ENCODE measurements at regions not wholly inside any gene's neighbourhood (a gene's known extent, or its start where the extent isn't known, plus 50 kb on each side); places are given as distances from the start of the nearest gene placed in this dataset.
"Not testable (repeated sequence)": the region's sequence is repeated elsewhere in the genome, so short reads cannot be mapped to it uniquely, and the experiment has no call there.

DNA sequence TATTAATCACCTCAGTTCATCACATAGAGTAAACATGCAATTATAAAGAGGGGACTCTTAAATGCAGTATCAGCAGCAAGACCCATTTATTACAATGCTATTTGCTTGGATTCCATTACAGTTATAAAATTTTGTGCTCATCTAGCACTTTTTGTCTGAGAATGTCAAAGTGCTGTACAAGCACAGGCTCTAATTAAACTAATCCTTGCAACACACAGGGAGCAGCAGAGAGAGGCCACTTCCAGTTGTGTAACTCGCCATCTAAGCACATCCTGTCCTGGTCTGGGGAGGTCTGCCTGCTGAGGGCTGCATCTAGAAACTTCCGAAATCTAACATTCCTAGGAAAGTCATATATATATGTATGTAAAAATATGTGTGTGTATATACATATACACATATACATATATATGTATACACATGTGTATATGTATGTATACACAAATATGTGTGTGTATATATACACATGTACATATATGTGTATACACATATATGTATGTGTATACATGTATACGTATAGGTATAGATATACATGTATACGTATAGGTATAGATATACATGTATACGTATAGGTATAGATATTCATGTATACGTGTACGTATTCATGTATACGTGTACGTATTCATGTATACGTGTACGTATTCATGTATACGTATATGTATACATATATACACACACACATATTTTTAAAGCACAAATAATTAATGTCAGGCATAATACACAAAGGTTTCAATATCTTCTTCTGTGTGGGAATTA lies 136.4 kb upstream of the JARID2 start:
- Histone ChIP-seq H3K36me3 (no peaks in the 10 kb centered on the region), H3K4me3 (no peak overlapping the region), H3K27me3 (no peaks in the 10 kb centered on the region), H3K4me1 (no peaks in the 10 kb centered on the region), H3K27ac (no peak overlapping the region), H3K9me3 (peaks cover 0 to 9% of the 10 kb centered on the region in 2 donors)
- DNase-seq (ENCODE audit: low spot score) = no peak
- TF ChIP-seq, protein P1, sequence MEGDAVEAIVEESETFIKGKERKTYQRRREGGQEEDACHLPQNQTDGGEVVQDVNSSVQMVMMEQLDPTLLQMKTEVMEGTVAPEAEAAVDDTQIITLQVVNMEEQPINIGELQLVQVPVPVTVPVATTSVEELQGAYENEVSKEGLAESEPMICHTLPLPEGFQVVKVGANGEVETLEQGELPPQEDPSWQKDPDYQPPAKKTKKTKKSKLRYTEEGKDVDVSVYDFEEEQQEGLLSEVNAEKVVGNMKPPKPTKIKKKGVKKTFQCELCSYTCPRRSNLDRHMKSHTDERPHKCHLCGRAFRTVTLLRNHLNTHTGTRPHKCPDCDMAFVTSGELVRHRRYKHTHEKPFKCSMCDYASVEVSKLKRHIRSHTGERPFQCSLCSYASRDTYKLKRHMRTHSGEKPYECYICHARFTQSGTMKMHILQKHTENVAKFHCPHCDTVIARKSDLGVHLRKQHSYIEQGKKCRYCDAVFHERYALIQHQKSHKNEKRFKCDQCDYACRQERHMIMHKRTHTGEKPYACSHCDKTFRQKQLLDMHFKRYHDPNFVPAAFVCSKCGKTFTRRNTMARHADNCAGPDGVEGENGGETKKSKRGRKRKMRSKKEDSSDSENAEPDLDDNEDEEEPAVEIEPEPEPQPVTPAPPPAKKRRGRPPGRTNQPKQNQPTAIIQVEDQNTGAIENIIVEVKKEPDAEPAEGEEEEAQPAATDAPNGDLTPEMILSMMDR (IDR thresholded peaks at IDR 0.05) = no peak

DNA sequence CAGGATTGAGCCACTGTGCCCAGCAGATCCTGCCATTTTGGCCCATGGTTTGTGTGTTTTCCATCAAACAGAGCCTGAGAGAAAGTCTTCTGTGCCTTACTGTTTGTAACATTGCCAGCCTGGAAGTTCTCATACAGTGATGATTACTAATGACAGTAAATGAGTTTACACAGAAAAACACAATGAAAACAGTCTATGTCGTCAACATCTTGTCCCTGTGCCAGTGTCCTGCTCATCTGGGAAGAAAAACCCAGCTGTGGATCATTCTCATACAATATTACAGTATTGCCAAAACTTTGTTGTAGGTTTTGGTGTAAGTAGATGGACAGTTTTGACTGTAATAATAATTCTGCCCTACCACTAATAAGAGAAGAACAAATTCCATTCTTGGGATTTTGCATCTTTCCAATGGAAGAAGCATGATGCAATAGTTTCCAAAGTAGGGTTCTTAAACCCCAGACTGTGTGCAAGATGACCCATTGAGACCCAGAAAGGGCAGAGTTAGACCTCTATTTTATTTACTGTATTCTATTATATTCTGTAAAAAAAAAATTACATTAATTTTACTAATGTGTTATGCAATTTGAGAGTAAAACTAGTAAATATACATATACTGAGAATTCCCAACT lies 135.0 kb upstream of the JARID2 start:
- TF ChIP-seq, protein P1 (IDR thresholded peaks at IDR 0.05) = no peak
- H3K27ac ChIP-seq = no peak overlapping the region
- H3K27me3 ChIP-seq = no peaks in the 10 kb centered on the region
- H3K36me3 ChIP-seq = no peaks in the 10 kb centered on the region
- DNase-seq (ENCODE audit: low spot score) = no peak
- H3K4me1 ChIP-seq = no peaks in the 10 kb centered on the region
- peaks cover 0 to 5% of the 10 kb centered on the region in 2 donors for H3K9me3 ChIP-seq
- no peak overlapping the region for H3K4me3 ChIP-seq

DNA sequence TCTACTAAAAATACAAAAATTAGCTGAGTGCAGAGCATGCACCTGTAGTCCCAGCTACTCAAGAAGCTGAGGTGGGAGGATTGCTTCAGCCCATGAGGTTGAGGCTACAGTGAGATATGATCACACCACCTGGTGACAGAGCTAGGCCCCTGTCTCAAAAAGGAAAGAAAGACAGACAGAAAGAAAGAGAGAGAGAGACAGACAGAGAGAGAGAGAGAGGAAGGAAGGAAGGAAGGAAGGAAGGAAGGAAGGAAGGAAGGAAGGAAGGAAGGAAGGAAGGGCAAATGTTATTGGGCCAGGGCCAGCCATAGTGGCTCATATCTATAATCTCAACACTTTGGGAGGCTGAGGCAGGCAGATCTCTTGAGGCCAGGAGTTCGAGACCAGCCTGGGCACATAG lies 134.3 kb upstream of the JARID2 start:
- not testable (repeated sequence) for H3K4me1 ChIP-seq; H3K36me3 ChIP-seq; H3K4me3 ChIP-seq; H3K9me3 ChIP-seq; H3K27me3 ChIP-seq; DNase-seq (ENCODE audit: low spot score); H3K27ac ChIP-seq

DNA sequence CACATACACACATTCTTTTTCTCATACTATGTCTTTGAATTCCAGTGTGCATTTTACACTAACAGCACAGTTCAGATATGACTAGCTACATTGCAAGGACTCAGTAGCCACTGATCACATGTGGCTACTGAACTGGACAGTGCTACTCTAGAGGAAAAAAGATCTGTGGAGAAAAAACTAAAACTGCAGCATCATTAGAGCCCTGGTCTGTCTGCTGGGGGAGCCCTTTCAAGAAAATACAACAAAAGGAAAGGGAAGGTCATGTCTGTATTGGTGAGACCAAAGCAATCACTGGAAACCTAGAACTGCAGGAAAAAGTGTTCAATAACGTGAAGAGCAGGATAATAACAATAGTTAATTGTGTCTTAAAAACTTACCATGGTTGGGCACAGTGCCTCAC lies 132.3 kb upstream of the JARID2 start:
- DNase-seq (ENCODE audit: low spot score) = no peak
- H3K4me3 ChIP-seq = no peak overlapping the region

DNA sequence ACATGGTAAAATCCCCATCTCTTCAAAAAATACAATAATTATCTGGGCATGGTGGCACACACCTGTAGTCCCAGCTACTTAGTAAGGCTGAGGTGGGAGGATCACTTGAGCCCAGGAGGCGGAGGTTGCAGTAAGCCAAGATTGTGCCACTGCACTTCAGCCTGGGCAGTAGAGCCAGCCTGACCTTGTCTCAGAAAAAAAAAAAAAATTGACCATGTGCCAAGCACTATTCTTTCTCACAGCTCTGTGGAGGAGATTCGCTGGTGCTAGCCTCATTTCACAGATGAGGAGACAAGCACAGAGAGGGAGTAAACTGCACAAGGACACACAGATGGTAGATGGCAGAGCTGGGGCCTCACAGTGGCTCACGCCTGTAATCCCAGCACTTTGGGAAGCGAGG lies 131.8 kb upstream of the JARID2 start:
- H3K9me3 ChIP-seq = no peaks in the 10 kb centered on the region
- no peak for DNase-seq (ENCODE audit: low spot score)
- no peak overlapping the region for H3K4me3 ChIP-seq
- no peaks in the 10 kb centered on the region for H3K4me1 ChIP-seq
- TF ChIP-seq, protein P1 (IDR thresholded peaks at IDR 0.05) = no peak
- no peak overlapping the region for H3K27ac ChIP-seq
- H3K27me3 ChIP-seq = no peaks in the 10 kb centered on the region
- no peaks in the 10 kb centered on the region for H3K36me3 ChIP-seq

More for the DNA sequence above, 132.3 kb upstream of the JARID2 start:
- H3K36me3 ChIP-seq = no peaks in the 10 kb centered on the region
- H3K27ac ChIP-seq = no peak overlapping the region
- H3K4me1 ChIP-seq = no peaks in the 10 kb centered on the region
- H3K9me3 ChIP-seq = no peaks in the 10 kb centered on the region
- no peaks in the 10 kb centered on the region for H3K27me3 ChIP-seq
- TF ChIP-seq, protein P1 (IDR thresholded peaks at IDR 0.05) = no peak

DNA sequence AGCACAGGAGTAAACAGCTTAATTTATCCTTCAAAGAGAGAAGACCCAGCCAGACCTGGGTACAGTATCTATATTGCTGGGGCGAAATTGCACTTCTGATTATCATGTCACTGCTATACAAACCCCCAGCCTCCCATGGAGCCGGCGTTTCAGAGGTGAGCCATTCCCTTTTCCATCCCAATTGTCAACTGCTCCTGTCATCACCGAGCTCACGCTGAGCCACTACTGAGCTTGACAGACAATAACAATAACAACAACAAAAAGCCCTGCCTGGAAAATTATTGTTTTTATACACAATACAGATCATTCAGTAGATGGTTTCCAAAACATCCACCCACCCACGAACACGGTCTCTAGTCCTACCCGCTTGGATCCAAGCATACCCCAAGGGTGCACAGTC lies 129.0 kb upstream of the JARID2 start:
- Histone ChIP-seq H3K36me3 (no peaks in the 10 kb centered on the region), H3K4me3 (no peak overlapping the region), H3K4me1 (no peaks in the 10 kb centered on the region), H3K9me3 (no peaks in the 10 kb centered on the region), H3K27me3 (no peaks in the 10 kb centered on the region), H3K27ac (no peak overlapping the region)
- DNase-seq (ENCODE audit: low spot score) = no peak
- TF ChIP-seq, protein P1 (IDR thresholded peaks at IDR 0.05) = no peak

Measured in right atrium auricular region (tissue), 2 donors.